Activated CD4-positive, CD25-positive, alpha-beta regulatory T cell (primary cell): ENCODE measurements at regions not wholly inside any gene's neighbourhood (a gene's known extent, or its start where the extent isn't known, plus 50 kb on each side); places are given as distances from the start of the nearest gene placed in this dataset.
"Not testable (repeated sequence)": the region's sequence is repeated elsewhere in the genome, so short reads cannot be mapped to it uniquely, and the experiment has no call there.

Source experiments
- DNase-seq, 4 experiments: peaks; one replicate each; lab custom pipeline; 2025; lab: John Stamatoyannopoulos, UW

DNA sequence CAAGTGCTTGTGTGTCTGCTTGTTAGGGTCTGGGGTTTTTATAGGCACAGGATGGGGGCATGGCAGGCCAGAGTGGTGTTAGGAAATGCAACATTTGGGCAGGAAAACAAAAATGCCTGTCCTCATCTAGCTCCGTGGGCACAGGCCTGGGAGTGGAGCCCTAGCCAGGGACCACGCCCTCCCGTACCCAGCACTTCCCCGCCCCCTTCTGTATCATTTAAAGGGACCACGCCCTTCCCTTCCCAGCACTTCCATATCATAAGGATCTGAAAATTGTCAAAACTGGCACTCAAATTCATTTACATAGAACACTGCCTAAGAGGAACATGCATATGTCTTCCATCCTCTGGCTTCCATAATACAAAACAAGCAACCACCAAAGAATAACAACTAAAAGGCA, 185.8 kb downstream of the B3GLCT start:
- DNase-seq = no peak

GRCh38 chr13:31394506-31394905, 194.7 kb downstream of the B3GLCT start:
- DNase-seq = no peak

GRCh38 chr13:31395090-31395489, 195.3 kb downstream of the B3GLCT start:
- no peak for DNase-seq

DNA sequence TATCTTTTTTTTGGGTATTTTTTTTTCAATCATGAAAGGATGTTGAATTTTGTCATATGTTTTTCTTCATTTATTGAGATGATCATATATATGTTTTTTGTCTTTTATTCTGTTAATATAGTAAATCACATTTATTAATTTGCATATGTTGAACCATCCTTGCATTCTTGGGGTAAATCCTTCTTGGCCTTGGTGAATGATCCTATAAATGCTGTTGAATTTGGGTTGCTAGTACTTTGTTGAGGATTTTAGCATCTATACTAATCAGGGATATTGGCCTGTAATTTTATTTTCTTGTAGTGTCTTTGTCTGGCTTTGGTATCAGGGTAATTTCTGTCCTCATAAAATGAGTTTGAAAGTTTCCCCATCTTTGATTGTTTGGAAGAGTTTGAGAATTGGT, 199.9 kb downstream of the B3GLCT start:
- DNase-seq = no peak

DNA sequence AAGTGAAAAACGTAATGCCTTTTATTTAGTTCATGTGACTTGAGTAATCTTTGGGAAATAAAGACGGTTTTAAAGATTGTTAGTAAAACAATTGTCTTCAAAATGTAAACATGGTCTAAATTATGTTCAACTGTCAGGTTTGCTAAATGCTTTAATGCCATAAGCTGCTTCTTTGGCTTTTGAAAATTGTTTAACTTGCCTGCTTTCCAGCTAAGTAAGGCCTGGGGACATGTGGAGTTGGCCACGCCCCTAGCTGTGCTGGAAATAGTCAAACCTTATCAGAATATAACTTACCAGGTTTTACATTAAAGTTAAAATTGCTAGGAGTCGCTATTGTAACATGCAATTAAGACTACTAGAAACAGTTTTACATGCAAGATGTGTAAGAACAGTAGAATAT, 203.9 kb downstream of the B3GLCT start:
- not testable (repeated sequence) for DNase-seq

- DNase-seq = no peak
Observed at GRCh38 chr13:31408927-31409326, 209.2 kb downstream of the B3GLCT start.

- DNase-seq = no peak
Observed at GRCh38 chr13:31409678-31410356, 210.0 kb downstream of the B3GLCT start.

GRCh38 chr13:31413516-31413915, 213.7 kb downstream of the B3GLCT start:
- no peak for DNase-seq

DNA sequence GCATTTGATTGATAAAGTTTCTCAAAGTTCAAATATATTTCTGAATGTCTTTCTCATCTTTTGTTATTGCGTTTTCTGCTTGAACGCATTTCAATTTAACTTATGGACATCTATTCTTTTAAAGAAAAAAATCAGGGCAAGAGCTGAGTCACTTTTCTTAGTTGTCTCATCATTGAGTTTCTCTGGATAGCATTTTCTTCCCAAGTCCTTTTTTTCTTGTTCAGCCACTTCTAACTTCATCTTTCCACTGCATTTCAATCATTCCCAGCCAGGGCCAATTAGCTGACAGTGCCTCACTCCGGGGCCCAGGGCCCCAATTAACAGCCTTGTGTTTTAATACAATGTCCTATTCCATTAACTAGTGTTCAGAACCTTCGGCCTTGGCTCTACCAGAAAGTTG, 216.3 kb downstream of the B3GLCT start:
- DNase-seq = no peak

DNA sequence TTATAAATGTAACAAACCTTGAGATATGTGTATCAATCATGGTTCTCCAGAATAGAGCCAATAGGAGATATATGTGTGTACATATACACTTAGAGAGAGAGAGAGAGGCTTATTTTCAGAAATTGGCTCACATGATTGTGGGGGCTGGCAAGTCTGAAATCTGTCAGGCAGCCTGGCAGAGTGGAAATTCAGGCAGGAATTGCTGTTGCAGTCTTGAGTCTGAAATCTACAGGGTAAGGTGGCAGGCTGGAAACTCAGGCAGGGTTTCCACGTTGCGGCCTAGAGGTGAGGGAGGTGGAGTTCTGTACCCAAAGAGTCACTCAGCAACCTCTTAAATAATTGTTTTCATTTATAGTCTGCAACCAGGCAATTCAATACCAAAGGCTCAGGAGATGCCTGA, 218.4 kb downstream of the B3GLCT start:
- no peak for DNase-seq

DNA sequence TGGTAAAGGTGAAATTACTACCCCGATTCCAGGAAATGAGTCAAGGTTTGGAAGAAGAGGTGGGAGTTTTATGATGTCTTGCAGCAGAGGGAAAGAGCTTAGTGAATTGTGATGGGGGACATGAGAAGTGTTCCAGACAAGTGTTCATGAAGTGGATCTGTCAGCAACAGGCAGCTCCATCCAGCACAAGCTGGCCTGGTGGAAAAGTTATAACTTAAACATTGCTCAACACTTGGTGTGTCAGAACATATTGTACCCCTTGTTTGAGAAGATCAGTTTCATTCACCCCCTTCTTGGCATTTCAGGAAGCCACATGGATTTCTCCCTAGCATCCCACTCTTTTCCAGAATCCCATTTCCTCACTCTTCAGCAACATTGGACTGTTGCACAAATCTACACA, 222.0 kb downstream of the B3GLCT start:
- no peak for DNase-seq

DNA sequence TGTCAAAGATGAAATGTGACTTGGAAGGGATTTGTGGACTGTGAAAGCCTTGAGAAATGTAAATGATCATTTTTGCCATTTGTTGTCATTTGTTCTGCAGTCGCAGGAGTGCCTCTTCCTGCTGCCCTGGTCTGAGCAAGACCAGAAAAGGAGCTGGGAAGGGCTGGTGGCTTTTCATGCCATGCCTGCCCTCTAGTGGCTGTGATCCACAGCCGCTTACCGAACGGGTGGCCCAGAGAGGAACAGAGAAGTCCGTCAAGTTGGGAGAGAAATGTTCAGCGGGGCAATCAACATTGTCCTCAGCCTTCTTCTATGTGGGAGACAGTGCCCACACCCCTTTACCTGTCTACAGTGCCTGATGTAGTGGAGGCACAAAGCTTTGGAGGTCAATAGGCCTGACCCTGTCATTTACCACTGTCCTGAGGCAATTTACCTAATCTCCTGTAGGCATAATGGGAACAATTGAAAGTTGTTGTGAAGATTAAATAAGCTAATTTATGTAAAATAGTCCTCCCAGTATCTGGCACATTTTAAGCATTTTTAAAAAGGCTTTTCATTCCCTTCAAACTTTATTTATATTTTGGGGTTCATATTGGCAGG, 224.5 kb downstream of the B3GLCT start:
- peak in 3 of 4 experiments; percentile 1 to 6 (median 5) for DNase-seq

- no peak for DNase-seq
Observed at GRCh38 chr13:31426395-31426794, 226.6 kb downstream of the B3GLCT start.

GRCh38 chr13:31427151-31428100, 227.7 kb downstream of the B3GLCT start:
- DNase-seq = no peak

DNA sequence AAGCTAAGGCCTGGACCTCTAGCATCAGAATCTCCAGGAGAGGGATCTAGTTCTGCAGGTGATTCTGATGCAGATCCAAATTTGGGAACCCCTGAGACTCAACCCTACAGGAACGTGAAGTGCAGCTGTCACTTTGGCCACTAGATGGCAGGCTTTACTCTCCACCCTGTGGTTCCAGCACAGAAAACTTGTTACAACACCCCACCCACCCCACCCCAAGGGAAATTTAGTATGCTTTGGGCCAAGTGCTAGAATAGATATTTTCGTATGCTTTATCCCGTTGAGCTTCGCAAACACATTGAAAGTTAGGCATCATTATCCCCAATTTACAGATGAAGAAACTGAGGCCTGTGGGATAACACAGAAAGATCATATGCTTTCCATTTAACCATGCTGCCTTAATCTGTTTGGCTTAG, 232.0 kb downstream of the B3GLCT start:
- peak in 1 of 4 experiments; percentile 9 for DNase-seq

- DNase-seq = no peak
Observed at GRCh38 chr13:31433207-31433606, 233.4 kb downstream of the B3GLCT start.

GRCh38 chr13:31433746-31434145, 234.0 kb downstream of the B3GLCT start:
- DNase-seq = no peak

DNA sequence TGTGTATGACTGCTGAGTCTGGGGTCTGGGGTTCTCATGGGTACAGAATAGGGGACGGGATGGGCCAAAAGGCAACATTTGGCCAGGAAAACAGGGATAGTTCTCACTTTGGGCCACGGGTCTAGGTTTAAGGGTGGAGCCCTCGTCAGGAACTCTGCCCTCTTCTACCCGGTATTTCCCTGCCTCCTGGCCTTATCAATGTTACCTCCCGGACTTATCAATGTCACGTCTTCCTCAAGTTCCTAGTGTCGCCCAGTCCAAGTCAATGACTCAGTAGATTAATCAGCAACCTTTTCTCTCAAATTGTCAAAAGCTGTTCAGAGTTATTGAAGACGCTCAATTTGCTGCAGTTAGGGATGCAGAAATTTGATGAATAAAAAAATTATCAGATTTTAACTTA, 234.8 kb downstream of the B3GLCT start:
- DNase-seq = no peak

DNA sequence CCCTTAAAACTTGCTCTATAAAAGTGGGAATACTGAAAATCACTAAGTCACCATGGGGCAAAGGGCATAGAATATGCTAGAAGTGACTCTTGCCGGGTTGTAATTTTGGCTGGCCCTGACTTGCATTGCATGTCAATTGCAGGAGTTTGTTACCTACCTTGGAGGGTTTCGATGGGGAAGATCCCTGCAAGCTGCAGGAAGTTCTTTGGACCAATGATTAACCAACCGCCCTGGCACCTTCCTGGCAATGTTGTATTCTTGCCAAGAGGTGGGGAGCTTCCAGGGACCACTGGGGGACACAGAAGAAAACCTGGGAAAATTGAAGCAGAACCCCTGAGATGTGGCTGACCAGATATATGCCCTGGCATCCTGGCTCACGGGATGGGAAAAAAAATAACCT, 235.8 kb downstream of the B3GLCT start:
- no peak for DNase-seq

GRCh38 chr13:31436478-31436877, 236.7 kb downstream of the B3GLCT start:
- no peak for DNase-seq

DNA sequence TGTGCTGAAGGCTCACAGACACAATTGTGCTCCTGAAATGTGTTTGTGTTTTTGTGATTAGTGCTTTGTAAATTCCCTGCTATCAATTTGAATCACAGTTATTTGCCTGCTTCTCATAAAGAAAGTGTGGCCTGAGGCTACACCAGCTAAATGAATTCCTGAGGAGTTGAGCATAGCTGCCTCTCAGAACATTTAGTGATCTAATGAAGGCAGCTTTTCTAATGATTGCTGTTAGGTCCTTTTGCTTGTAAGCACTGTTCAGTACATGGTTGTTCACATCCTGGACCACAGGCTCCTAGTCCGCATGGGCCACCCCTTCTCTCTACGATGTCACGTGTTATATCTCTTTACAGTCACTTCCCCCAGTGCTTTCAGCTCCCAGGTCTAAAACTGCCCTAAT, 238.2 kb downstream of the B3GLCT start:
- DNase-seq = no peak

- DNase-seq = no peak
Observed at GRCh38 chr13:31440132-31440531, 240.4 kb downstream of the B3GLCT start.
